ENCODE measurements at regions not wholly inside any gene's neighbourhood (a gene's known extent, or its start where the extent isn't known, plus 50 kb on each side); places are given as distances from the start of the nearest gene placed in this dataset.

- ChIA-PET CTCF (no interaction called here), POLR2A (no interaction called here)
- H3K27me3 Mint-ChIP-seq = no peaks in the 10 kb centered on the region
- no peak overlapping the region for H3K27ac Mint-ChIP-seq
- H3K9me3 Mint-ChIP-seq (ENCODE audit: low read depth) = no peaks in the 10 kb centered on the region
- DNase-seq (no peak), ATAC-seq (no peak)
- H3K4me3 Mint-ChIP-seq = no peak overlapping the region
- no peaks in the 10 kb centered on the region for H3K36me3 Mint-ChIP-seq (ENCODE audit: low read depth)
- intact Hi-C loops (cut with DNase I, micrococcal nuclease) = no loop called here
- H3K4me1 Mint-ChIP-seq = no peaks in the 10 kb centered on the region
These were observed 473.9 kb downstream of the NR2F1-AS1 start for GRCh38 chr5:93107141-93107540.

GRCh38 chr5:93101661-93102060 is 479.4 kb downstream of the NR2F1-AS1 start:
- H3K4me3 Mint-ChIP-seq = no peak overlapping the region
- intact Hi-C loops (cut with DNase I, micrococcal nuclease) = no loop called here
- ChIA-PET CTCF (interaction anchor here (0.6 kb wide), 1 partner anchor 431 kb away, joined by 4 read pairs; no protein-coding TSS in a partner anchor), POLR2A (no interaction called here)
- H3K4me1 Mint-ChIP-seq = no peaks in the 10 kb centered on the region
- no peak for ATAC-seq
- DNase-seq = no peak
- no peak overlapping the region for H3K27ac Mint-ChIP-seq
- H3K9me3 Mint-ChIP-seq (ENCODE audit: low read depth) = peaks cover 2% of the 10 kb centered on the region
- no peaks in the 10 kb centered on the region for H3K27me3 Mint-ChIP-seq
- no peaks in the 10 kb centered on the region for H3K36me3 Mint-ChIP-seq (ENCODE audit: low read depth)

GRCh38 chr5:93100976-93101375 is 480.0 kb downstream of the NR2F1-AS1 start:
- CTCF ChIA-PET = no interaction called here
- Mint-ChIP-seq H3K4me3 (no peak overlapping the region), H3K4me1 (no peaks in the 10 kb centered on the region), H3K36me3 (ENCODE audit: low read depth) (no peaks in the 10 kb centered on the region), H3K27me3 (no peaks in the 10 kb centered on the region), H3K9me3 (ENCODE audit: low read depth) (peaks cover 5% of the 10 kb centered on the region), H3K27ac (no peak overlapping the region)
- intact Hi-C loops (cut with DNase I, micrococcal nuclease) = no loop called here
- no peak for DNase-seq
- no peak for ATAC-seq
- POLR2A ChIA-PET = no interaction called here

GRCh38 chr5:93100428-93100827 is 480.6 kb downstream of the NR2F1-AS1 start:
- Mint-ChIP-seq H3K4me1 (no peaks in the 10 kb centered on the region), H3K9me3 (ENCODE audit: low read depth) (peaks cover 5% of the 10 kb centered on the region), H3K36me3 (ENCODE audit: low read depth) (no peaks in the 10 kb centered on the region), H3K27me3 (no peaks in the 10 kb centered on the region), H3K4me3 (no peak overlapping the region), H3K27ac (no peak overlapping the region)
- no peak for DNase-seq
- intact Hi-C loops (cut with DNase I, micrococcal nuclease) = no loop called here
- ChIA-PET CTCF (no interaction called here), POLR2A (no interaction called here)
- no peak for ATAC-seq

- intact Hi-C loops (cut with DNase I, micrococcal nuclease) = no loop called here
- no peaks in the 10 kb centered on the region for H3K27me3 Mint-ChIP-seq
- no peaks in the 10 kb centered on the region for H3K36me3 Mint-ChIP-seq (ENCODE audit: low read depth)
- no peak overlapping the region for H3K27ac Mint-ChIP-seq
- H3K4me1 Mint-ChIP-seq = no peaks in the 10 kb centered on the region
- H3K9me3 Mint-ChIP-seq (ENCODE audit: low read depth) = peaks cover 5% of the 10 kb centered on the region
- DNase-seq = no peak
- CTCF ChIA-PET = no interaction called here
- POLR2A ChIA-PET = no interaction called here
- H3K4me3 Mint-ChIP-seq = no peak overlapping the region
- ATAC-seq = no peak
These were observed 481.1 kb downstream of the NR2F1-AS1 start for GRCh38 chr5:93099902-93100347.

GRCh38 chr5:93096561-93096960 is 484.5 kb downstream of the NR2F1-AS1 start:
- ChIA-PET CTCF (no interaction called here), POLR2A (no interaction called here)
- H3K27ac Mint-ChIP-seq = no peak overlapping the region
- no peak for DNase-seq
- H3K36me3 Mint-ChIP-seq (ENCODE audit: low read depth) = no peaks in the 10 kb centered on the region
- intact Hi-C loops (cut with DNase I, micrococcal nuclease) = no loop called here
- ATAC-seq = no peak
- no peaks in the 10 kb centered on the region for H3K4me1 Mint-ChIP-seq
- H3K27me3 Mint-ChIP-seq = no peaks in the 10 kb centered on the region
- H3K4me3 Mint-ChIP-seq = no peak overlapping the region
- H3K9me3 Mint-ChIP-seq (ENCODE audit: low read depth) = peaks cover 5% of the 10 kb centered on the region

GRCh38 chr5:93092349-93093105 is 488.5 kb downstream of the NR2F1-AS1 start:
- CTCF ChIA-PET = interaction anchor here (0.8 kb wide), 1 partner anchor 38 kb away, joined by 3 read pairs; no protein-coding TSS in a partner anchor
- no peak overlapping the region for H3K4me3 Mint-ChIP-seq
- intact Hi-C loops (cut with DNase I, micrococcal nuclease) = no loop called here
- DNase-seq = no peak
- no peaks in the 10 kb centered on the region for H3K36me3 Mint-ChIP-seq (ENCODE audit: low read depth)
- H3K9me3 Mint-ChIP-seq (ENCODE audit: low read depth) = peaks cover 3% of the 10 kb centered on the region
- no peak for ATAC-seq
- H3K27ac Mint-ChIP-seq = no peak overlapping the region
- POLR2A ChIA-PET = no interaction called here
- H3K4me1 Mint-ChIP-seq = no peaks in the 10 kb centered on the region
- no peaks in the 10 kb centered on the region for H3K27me3 Mint-ChIP-seq

GRCh38 chr5:93090698-93091097 is 490.3 kb downstream of the NR2F1-AS1 start:
- Mint-ChIP-seq H3K4me3 (no peak overlapping the region), H3K36me3 (ENCODE audit: low read depth) (no peaks in the 10 kb centered on the region), H3K4me1 (no peaks in the 10 kb centered on the region), H3K27me3 (no peaks in the 10 kb centered on the region), H3K9me3 (ENCODE audit: low read depth) (no peaks in the 10 kb centered on the region), H3K27ac (no peak overlapping the region)
- intact Hi-C loops (cut with DNase I, micrococcal nuclease) = no loop called here
- ChIA-PET CTCF (no interaction called here), POLR2A (no interaction called here)
- ATAC-seq (no peak), DNase-seq (no peak)

GRCh38 chr5:93088592-93089389 is 492.2 kb downstream of the NR2F1-AS1 start:
- no peaks in the 10 kb centered on the region for H3K4me1 Mint-ChIP-seq
- no peaks in the 10 kb centered on the region for H3K9me3 Mint-ChIP-seq (ENCODE audit: low read depth)
- intact Hi-C loops (cut with DNase I, micrococcal nuclease) = no loop called here
- no peak for ATAC-seq
- POLR2A ChIA-PET = no interaction called here
- H3K27me3 Mint-ChIP-seq = no peaks in the 10 kb centered on the region
- CTCF ChIA-PET = no interaction called here
- no peak overlapping the region for H3K27ac Mint-ChIP-seq
- DNase-seq = no peak
- no peaks in the 10 kb centered on the region for H3K36me3 Mint-ChIP-seq (ENCODE audit: low read depth)
- H3K4me3 Mint-ChIP-seq = no peak overlapping the region

- H3K27me3 Mint-ChIP-seq = no peaks in the 10 kb centered on the region
- H3K9me3 Mint-ChIP-seq (ENCODE audit: low read depth) = no peaks in the 10 kb centered on the region
- no peaks in the 10 kb centered on the region for H3K36me3 Mint-ChIP-seq (ENCODE audit: low read depth)
- H3K4me3 Mint-ChIP-seq = no peak overlapping the region
- no peak for ATAC-seq
- DNase-seq = no peak
- no peaks in the 10 kb centered on the region for H3K4me1 Mint-ChIP-seq
- no peak overlapping the region for H3K27ac Mint-ChIP-seq
- intact Hi-C loops (cut with DNase I, micrococcal nuclease) = no loop called here
- ChIA-PET POLR2A (no interaction called here), CTCF (no interaction called here)
These were observed 493.7 kb downstream of the NR2F1-AS1 start for GRCh38 chr5:93087326-93087725.

- H3K4me1 Mint-ChIP-seq = peaks cover 3% of the 10 kb centered on the region
- H3K36me3 Mint-ChIP-seq (ENCODE audit: low read depth) = no peaks in the 10 kb centered on the region
- ChIA-PET CTCF (no interaction called here), POLR2A (no interaction called here)
- H3K27me3 Mint-ChIP-seq = no peaks in the 10 kb centered on the region
- DNase-seq (no peak), ATAC-seq (no peak)
- no peak overlapping the region for H3K27ac Mint-ChIP-seq
- H3K9me3 Mint-ChIP-seq (ENCODE audit: low read depth) = no peaks in the 10 kb centered on the region
- no peak overlapping the region for H3K4me3 Mint-ChIP-seq
- intact Hi-C loops (cut with DNase I, micrococcal nuclease) = no loop called here
These were observed 498.0 kb downstream of the NR2F1-AS1 start for GRCh38 chr5:93082981-93083380.

GRCh38 chr5:93079046-93079445 is 502.0 kb downstream of the NR2F1-AS1 start:
- POLR2A ChIA-PET = no interaction called here

More at GRCh38 chr5:93079046-93079445, 502.0 kb downstream of the NR2F1-AS1 start:
- Mint-ChIP-seq H3K4me1 (peaks cover 3% of the 10 kb centered on the region), H3K9me3 (ENCODE audit: low read depth) (no peaks in the 10 kb centered on the region), H3K4me3 (no peak overlapping the region), H3K36me3 (ENCODE audit: low read depth) (no peaks in the 10 kb centered on the region), H3K27ac (no peak overlapping the region), H3K27me3 (no peaks in the 10 kb centered on the region)
- CTCF ChIA-PET = no interaction called here
- DNase-seq (no peak), ATAC-seq (no peak)
- intact Hi-C loops (cut with DNase I, micrococcal nuclease) = no loop called here

Data from activated CD4-positive, alpha-beta T cell treated with anti-CD3 and anti-CD28 coated beads for 36 hours (primary cell).